GM19238 (cell line): ENCODE measurements at regions not wholly inside any gene's neighbourhood (a gene's known extent, or its start where the extent isn't known, plus 50 kb on each side); places are given as distances from the start of the nearest gene placed in this dataset.
"Not testable (repeated sequence)": the region's sequence is repeated elsewhere in the genome, so short reads cannot be mapped to it uniquely, and the experiment has no call there.

Experiments
- DNase-seq: peaks from one replicate; pipeline ENCODE4 v3.0.0; 2011; ENCODE audit warnings: low spot score; ENCODE audit not compliant: insufficient read length

GRCh38 chr10:118870467-118871243 lies 115.9 kb upstream of the CACUL1 start:
- DNase-seq = no peak

GRCh38 chr10:118871244-118871865 lies 116.6 kb upstream of the CACUL1 start:
- no peak for DNase-seq

GRCh38 chr10:118873091-118873737 lies 118.4 kb upstream of the CACUL1 start:
- no peak for DNase-seq

GRCh38 chr10:118873738-118874105 lies 119.0 kb upstream of the CACUL1 start:
- no peak for DNase-seq

GRCh38 chr10:118874171-118874570 lies 119.4 kb upstream of the CACUL1 start:
- DNase-seq = no peak

- no peak for DNase-seq
These were observed 120.3 kb upstream of the CACUL1 start for GRCh38 chr10:118875087-118875486.

- no peak for DNase-seq
These were observed 128.0 kb upstream of the CACUL1 start for GRCh38 chr10:118882741-118883140.

- no peak for DNase-seq
These were observed 137.3 kb upstream of the NANOS1 start for GRCh38 chr10:118892255-118892654.

GRCh38 chr10:118894891-118895290 lies 134.6 kb upstream of the NANOS1 start:
- DNase-seq = not testable (repeated sequence)

- no peak for DNase-seq
These were observed 128.9 kb upstream of the NANOS1 start for GRCh38 chr10:118900617-118901016.

GRCh38 chr10:118901380-118901779 lies 128.1 kb upstream of the NANOS1 start:
- no peak for DNase-seq

- DNase-seq = no peak
These were observed 127.6 kb upstream of the NANOS1 start for GRCh38 chr10:118901906-118902305.

GRCh38 chr10:118902656-118903055 lies 126.9 kb upstream of the NANOS1 start:
- DNase-seq = not testable (repeated sequence)

GRCh38 chr10:118903251-118903650 lies 126.3 kb upstream of the NANOS1 start:
- no peak for DNase-seq

GRCh38 chr10:118903691-118904090 lies 125.8 kb upstream of the NANOS1 start:
- no peak for DNase-seq

GRCh38 chr10:118904286-118904685 lies 125.2 kb upstream of the NANOS1 start:
- no peak for DNase-seq

- DNase-seq = no peak
These were observed 122.5 kb upstream of the NANOS1 start for GRCh38 chr10:118907051-118907450.

- no peak for DNase-seq
These were observed 120.8 kb upstream of the NANOS1 start for GRCh38 chr10:118908557-118909256.

- no peak for DNase-seq
These were observed 118.8 kb upstream of the NANOS1 start for GRCh38 chr10:118910702-118911101.

GRCh38 chr10:118911363-118911762 lies 118.2 kb upstream of the NANOS1 start:
- DNase-seq = no peak

- no peak for DNase-seq
These were observed 116.4 kb upstream of the NANOS1 start for GRCh38 chr10:118912961-118913600.
